ENCODE measurements at regions not wholly inside any gene's neighbourhood (a gene's known extent, or its start where the extent isn't known, plus 50 kb on each side); places are given as distances from the start of the nearest gene placed in this dataset.

DNA sequence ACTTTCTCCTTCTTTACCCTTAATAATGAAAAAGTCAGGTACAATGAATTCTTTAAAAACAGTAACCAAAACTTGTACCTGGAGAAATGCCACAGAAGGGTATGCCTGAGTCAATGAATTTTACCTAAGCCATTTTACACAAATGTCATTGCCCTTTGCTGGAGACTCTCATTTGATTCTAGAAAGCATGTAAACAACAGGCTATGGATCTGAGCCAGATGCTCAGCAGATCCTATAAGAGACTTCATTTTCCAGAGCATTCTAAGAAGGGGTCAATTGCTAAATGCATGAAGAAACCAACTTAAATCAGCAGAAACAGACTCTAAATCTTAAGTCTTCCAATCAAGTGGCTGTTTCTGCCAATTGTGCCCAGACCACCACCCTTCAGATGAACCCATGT, 83.8 kb upstream of the GALNT15 start:
- no peak overlapping the region for H3K4me3 Mint-ChIP-seq

DNA sequence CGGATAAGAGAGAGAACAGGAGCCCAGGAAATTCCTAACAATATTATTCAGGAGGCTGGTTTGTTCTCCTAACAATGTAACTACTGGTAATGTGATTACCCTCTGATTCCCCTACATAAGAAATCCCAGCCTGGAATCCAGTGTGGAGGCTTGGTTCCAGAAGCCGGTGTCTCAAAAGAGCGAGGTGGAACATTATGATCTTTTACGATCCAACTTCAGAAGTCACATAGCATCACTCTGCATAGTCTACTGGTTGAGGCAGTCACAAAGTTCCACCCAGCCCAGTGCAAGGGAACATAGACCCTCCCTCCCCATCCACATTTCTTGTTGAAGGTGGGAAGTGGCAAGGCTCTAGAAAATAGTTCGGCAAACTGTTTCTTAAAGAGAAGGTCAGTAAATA, 81.6 kb upstream of the GALNT15 start:
- no peaks in the 10 kb centered on the region for H3K4me1 Mint-ChIP-seq (ENCODE audit: low read depth in 2 of 2)
- H3K27ac Mint-ChIP-seq, result no peak overlapping the region
- peaks cover 12 to 20% of the 10 kb centered on the region in 2 donors for H3K27me3 Mint-ChIP-seq
- ATAC-seq (replicated peaks), result no peak
- H3K36me3 Mint-ChIP-seq (ENCODE audit: insufficient read depth), result no peaks in the 10 kb centered on the region
- H3K9me3 Mint-ChIP-seq, result no peaks in the 10 kb centered on the region
- DNase-seq, result no peak
- no peak overlapping the region for H3K4me3 Mint-ChIP-seq

More for the DNA sequence above, 83.8 kb upstream of the GALNT15 start:
- ATAC-seq (replicated peaks) (no peak), DNase-seq (no peak)
- Mint-ChIP-seq H3K27ac (no peak overlapping the region), H3K9me3 (no peaks in the 10 kb centered on the region), H3K36me3 (ENCODE audit: insufficient read depth) (peaks cover 3% of the 10 kb centered on the region), H3K27me3 (peaks cover 11 to 12% of the 10 kb centered on the region in 2 donors), H3K4me1 (ENCODE audit: low read depth in 2 of 2) (no peaks in the 10 kb centered on the region)

DNA sequence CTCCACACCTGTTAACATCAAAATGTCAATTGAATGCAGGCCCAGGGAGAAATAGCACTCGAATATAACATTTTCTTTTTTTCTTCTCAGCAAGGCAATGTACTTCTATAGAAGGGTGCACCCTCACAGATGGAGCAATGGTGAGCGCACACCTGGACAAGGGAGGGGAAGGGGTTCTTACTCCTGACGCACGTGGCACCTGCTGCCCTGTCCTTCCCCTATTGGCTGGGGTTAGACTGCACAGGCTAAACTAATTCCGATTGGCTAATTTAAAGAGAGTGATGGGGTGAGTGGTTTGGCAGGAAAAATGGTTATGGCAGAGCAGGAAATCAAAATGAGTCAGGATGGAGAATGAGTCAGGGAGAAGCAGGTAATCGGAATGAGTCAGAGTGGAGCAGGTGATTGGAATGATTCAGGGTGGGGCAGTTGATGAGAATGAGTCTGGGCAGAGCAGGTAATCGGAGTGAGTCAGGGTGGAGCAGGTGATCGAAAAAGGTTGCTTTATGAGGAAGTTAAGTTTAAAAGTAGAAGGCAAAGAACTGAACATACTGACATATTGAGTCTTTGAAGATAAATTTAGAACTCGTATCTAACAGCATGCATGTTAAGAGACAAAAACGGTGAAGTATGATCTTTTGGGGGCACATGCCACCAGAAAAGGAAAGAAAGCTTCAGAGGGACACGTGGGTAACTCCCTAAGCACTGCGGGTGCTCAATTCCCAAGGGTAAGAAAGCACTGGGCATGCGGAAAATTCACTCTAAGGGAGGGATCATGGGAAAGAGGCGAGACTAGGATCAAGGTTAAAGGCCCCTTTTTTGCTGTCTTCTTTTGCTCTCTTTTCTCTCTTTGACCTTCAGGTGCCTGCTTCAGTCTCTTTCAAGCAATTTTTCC, 72.9 kb upstream of the GALNT15 start:
- Mint-ChIP-seq H3K4me1 (ENCODE audit: low read depth in 2 of 2) (no peaks in the 10 kb centered on the region), H3K9me3 (no peaks in the 10 kb centered on the region), H3K4me3 (no peak overlapping the region), H3K36me3 (ENCODE audit: insufficient read depth) (peaks cover 3% of the 10 kb centered on the region), H3K27me3 (peaks cover 14 to 34% of the 10 kb centered on the region in 2 donors), H3K27ac (no peak overlapping the region)
- no peak for DNase-seq
- no peak for ATAC-seq (replicated peaks)

DNA sequence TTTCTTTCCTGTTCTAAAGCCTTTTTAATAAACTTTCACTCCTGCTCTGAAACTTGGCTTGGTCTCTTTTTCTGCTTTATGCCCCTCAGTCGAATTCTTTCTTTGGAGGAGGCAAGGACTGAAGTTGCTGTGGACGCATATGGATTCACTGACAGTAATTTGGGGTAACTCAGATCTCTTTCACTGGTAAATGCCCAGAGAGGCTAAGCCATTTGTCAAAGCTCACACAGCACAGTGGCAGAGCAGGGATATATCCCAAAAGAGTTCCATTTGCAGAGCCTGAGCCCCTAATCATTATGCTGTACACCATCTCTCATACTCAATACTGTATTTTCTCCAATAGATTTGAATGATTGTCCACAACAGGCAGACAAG, 72.3 kb upstream of the GALNT15 start:
- no peaks in the 10 kb centered on the region for H3K4me1 Mint-ChIP-seq (ENCODE audit: low read depth in 2 of 2)
- no peak for DNase-seq
- peaks cover 14 to 35% of the 10 kb centered on the region in 2 donors for H3K27me3 Mint-ChIP-seq
- no peaks in the 10 kb centered on the region for H3K9me3 Mint-ChIP-seq
- H3K36me3 Mint-ChIP-seq (ENCODE audit: insufficient read depth), result peaks cover 3% of the 10 kb centered on the region
- H3K27ac Mint-ChIP-seq, result no peak overlapping the region
- no peak for ATAC-seq (replicated peaks)
- H3K4me3 Mint-ChIP-seq, result no peak overlapping the region

DNA sequence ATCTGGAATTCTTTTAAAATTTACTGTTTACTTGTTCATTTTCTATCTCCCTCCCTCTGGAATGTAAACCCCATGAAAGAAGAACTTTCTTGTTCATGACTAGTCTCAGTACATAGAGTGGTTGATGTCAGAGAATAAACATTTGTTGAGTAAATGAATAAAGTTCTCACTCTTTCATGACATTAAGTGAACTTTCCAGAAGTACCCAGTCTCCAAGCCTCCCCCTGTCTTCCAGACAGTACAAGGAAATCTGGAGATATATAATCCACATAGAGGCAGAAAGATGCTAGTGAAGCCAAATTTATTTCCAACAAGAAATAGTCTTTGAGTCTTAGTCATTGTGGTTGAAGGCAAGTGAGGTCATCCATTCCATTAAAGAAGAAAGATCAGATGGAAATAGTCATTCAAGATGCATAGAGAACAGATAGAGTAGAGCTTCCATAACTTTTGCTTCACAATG, 71.5 kb upstream of the GALNT15 start:
- no peak overlapping the region for H3K27ac Mint-ChIP-seq
- no peaks in the 10 kb centered on the region for H3K9me3 Mint-ChIP-seq
- no peaks in the 10 kb centered on the region for H3K4me1 Mint-ChIP-seq (ENCODE audit: low read depth in 2 of 2)
- no peak overlapping the region for H3K4me3 Mint-ChIP-seq
- ATAC-seq (replicated peaks) (no peak), DNase-seq (no peak)
- peaks cover 3% of the 10 kb centered on the region for H3K36me3 Mint-ChIP-seq (ENCODE audit: insufficient read depth)
- H3K27me3 Mint-ChIP-seq, result peaks cover 14 to 35% of the 10 kb centered on the region in 2 donors

DNA sequence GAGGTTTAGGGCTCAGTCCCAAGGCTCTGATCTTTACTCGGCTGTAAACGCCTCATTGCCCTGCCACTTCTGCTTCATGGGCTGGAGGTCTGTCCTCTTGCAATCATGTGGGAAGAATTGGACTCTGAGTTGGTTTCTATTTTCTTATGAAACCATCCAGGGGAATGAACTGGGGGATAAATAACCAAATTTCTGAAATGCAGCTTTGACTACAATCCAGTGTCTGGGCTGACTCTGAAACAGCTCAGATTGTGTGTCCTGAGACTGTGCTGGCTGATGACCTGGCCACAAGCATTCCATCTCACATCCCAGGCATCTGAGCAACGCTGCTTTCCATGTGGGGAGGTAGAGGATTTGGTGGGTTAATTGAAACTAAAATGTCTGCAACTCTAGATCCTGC, 71.0 kb upstream of the GALNT15 start:
- peaks cover 14 to 33% of the 10 kb centered on the region in 2 donors for H3K27me3 Mint-ChIP-seq
- ATAC-seq (replicated peaks) (no peak), DNase-seq (no peak)
- H3K9me3 Mint-ChIP-seq, result no peaks in the 10 kb centered on the region
- H3K4me1 Mint-ChIP-seq (ENCODE audit: low read depth in 2 of 2), result no peaks in the 10 kb centered on the region
- H3K36me3 Mint-ChIP-seq (ENCODE audit: insufficient read depth), result peaks cover 2% of the 10 kb centered on the region
- H3K27ac Mint-ChIP-seq, result no peak overlapping the region
- no peak overlapping the region for H3K4me3 Mint-ChIP-seq

DNA sequence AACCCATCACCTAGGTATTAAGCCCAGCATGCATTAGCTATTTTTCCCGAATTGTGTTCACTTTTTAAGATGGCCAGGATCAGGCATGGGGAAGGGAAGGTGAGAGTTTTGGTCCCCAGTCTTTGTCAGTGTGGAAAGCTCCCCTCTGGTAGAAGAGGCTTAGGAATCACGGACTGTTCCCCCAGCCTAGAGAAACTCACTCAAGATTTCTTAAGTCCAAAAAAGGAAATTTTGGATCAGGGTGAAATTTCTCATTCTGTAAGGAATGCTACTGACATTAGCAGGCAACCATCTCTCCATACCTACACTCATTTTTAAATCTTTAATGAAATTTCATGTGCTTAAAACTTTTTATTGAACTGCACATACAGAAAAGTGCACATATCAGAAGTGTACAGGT, 70.3 kb upstream of the GALNT15 start:
- H3K9me3 Mint-ChIP-seq, result no peaks in the 10 kb centered on the region

DNA sequence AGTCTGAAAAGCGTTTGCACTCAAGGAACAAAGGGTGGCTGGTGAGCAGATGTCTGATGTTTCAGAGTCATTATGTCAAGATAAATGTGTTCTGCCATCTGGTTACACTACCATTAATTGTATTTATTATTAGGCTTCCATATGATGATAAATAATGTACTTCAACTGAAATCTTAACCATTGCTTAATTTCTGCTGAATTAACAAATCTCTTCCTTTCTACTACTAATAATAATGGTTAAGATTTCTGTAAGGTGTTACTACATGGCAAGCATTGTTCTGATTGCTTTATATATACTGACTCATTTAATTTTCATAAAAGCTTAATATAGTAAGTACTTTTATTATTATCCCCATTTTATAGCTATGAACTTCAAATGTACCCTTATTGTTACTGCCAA, 68.4 kb upstream of the GALNT15 start:
- Mint-ChIP-seq H3K27ac (no peak overlapping the region), H3K36me3 (ENCODE audit: insufficient read depth) (no peaks in the 10 kb centered on the region), H3K4me1 (ENCODE audit: low read depth in 2 of 2) (no peaks in the 10 kb centered on the region), H3K27me3 (peaks cover 14 to 33% of the 10 kb centered on the region in 2 donors), H3K9me3 (no peaks in the 10 kb centered on the region), H3K4me3 (no peak overlapping the region)
- ATAC-seq (replicated peaks) (no peak), DNase-seq (no peak)

More for the DNA sequence above, 70.3 kb upstream of the GALNT15 start:
- no peaks in the 10 kb centered on the region for H3K36me3 Mint-ChIP-seq (ENCODE audit: insufficient read depth)
- no peak overlapping the region for H3K27ac Mint-ChIP-seq
- DNase-seq (no peak), ATAC-seq (replicated peaks) (no peak)
- H3K4me3 Mint-ChIP-seq, result no peak overlapping the region
- H3K27me3 Mint-ChIP-seq, result peaks cover 14 to 33% of the 10 kb centered on the region in 2 donors
- H3K4me1 Mint-ChIP-seq (ENCODE audit: low read depth in 2 of 2), result no peaks in the 10 kb centered on the region

DNA sequence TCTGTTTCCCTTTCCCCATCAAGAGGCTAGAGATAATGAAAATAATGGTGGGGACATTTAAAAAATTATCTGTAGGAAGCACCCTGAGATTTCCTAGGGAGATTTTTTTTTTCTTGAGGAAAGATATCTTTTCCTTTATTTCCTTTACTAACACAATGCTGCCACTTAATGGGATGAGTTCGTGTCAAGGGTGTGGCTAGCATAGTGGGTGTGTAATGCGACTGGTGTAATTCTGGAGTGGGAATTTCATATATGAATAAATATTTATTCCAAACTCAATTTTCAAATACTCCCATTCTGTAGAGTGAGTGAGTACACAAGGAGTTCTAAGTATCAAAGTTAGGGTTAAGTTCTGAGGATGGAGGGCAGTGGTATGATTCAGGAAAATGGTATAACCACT, 66.1 kb upstream of the GALNT15 start:
- ATAC-seq (replicated peaks) (no peak), DNase-seq (no peak)
- Mint-ChIP-seq H3K9me3 (no peaks in the 10 kb centered on the region), H3K27ac (no peak overlapping the region), H3K4me1 (ENCODE audit: low read depth in 2 of 2) (no peaks in the 10 kb centered on the region), H3K36me3 (ENCODE audit: insufficient read depth) (no peaks in the 10 kb centered on the region), H3K4me3 (no peak overlapping the region), H3K27me3 (peaks cover under 1 to 17% of the 10 kb centered on the region in 2 donors)

DNA sequence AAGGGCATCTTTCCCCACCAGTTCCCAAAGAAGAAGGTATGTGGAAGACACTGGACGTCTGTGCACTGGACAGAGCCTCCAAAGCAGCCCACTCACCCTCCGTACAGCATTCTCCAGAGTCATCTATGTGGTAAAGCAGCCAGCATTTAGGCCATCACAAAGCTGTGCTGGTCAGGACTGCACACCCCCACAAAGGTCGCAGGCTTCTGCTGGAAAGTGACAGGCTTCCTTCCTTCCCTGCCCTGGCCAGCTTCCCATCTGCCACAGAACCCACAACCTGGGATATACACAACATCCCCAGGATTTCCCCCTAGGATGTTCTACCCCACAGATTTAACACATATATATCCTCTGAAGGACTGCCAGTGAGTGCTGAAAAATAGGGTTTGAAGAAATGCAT, 64.6 kb upstream of the GALNT15 start:
- no peak overlapping the region for H3K4me3 Mint-ChIP-seq
- peaks cover 0 to 19% of the 10 kb centered on the region in 2 donors for H3K27me3 Mint-ChIP-seq
- H3K27ac Mint-ChIP-seq, result no peak overlapping the region
- H3K9me3 Mint-ChIP-seq, result no peaks in the 10 kb centered on the region
- ATAC-seq (replicated peaks), result no peak
- no peak for DNase-seq
- no peaks in the 10 kb centered on the region for H3K4me1 Mint-ChIP-seq (ENCODE audit: low read depth in 2 of 2)
- H3K36me3 Mint-ChIP-seq (ENCODE audit: insufficient read depth), result no peaks in the 10 kb centered on the region

DNA sequence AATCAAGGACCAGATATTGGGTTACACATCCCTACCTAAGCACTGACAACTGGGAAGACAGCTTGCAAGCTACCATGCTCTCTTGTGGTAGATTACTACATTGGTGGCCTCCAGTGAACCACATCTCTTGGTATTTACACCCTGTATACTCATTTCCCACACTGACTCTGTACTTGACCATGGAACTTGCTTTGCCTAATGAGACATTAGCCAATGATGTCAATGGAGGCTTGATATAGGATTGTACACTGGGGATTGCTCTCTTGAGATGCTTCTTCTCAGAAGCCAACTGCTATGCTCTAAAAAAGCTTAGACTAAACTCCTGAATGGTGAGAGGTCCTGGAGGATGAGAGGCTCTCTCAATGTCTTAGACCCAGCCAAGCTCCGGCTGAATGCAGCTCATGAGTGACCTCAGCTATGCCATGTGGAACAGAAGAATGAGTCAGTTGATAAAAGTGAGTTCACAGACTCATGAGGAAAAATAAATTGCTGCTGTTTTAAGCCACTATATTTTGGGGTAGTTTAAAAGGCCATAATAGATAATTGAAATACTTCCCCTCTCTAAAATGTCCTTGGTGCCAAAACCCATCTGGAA, 61.5 kb upstream of the GALNT15 start:
- Mint-ChIP-seq H3K4me1 (ENCODE audit: low read depth in 2 of 2) (no peaks in the 10 kb centered on the region), H3K27ac (no peak overlapping the region)
- no peak for DNase-seq

DNA sequence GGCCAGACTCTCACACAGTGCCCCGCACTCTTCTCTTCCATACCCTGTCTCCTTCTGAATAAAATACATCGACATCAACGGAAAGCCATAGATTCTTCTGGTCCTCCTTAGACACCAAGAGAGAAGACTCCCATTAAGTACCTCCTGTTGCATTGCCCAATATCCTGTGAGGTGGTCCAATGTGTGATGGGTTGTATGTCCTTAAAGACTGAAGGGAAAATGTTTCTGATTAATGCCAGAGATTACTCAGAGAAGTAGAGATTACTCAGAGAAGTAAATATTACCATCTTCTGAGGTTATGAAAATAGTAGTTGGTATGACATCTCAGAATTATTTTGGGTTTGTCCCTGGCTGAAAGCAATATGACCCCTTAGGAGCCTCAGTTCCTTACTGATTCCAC, 60.8 kb upstream of the GALNT15 start:
- peaks cover 0 to 6% of the 10 kb centered on the region in 2 donors for H3K27me3 Mint-ChIP-seq
- DNase-seq (no peak), ATAC-seq (replicated peaks) (no peak)
- no peaks in the 10 kb centered on the region for H3K4me1 Mint-ChIP-seq (ENCODE audit: low read depth in 2 of 2)
- no peaks in the 10 kb centered on the region for H3K9me3 Mint-ChIP-seq
- H3K27ac Mint-ChIP-seq, result no peak overlapping the region
- H3K4me3 Mint-ChIP-seq, result no peak overlapping the region
- H3K36me3 Mint-ChIP-seq (ENCODE audit: insufficient read depth), result no peaks in the 10 kb centered on the region

More for the DNA sequence above, 61.5 kb upstream of the GALNT15 start:
- Mint-ChIP-seq H3K36me3 (ENCODE audit: insufficient read depth) (no peaks in the 10 kb centered on the region), H3K9me3 (no peaks in the 10 kb centered on the region), H3K27me3 (peaks cover 0 to 6% of the 10 kb centered on the region in 2 donors), H3K4me3 (no peak overlapping the region)
- no peak for ATAC-seq (replicated peaks)

DNA sequence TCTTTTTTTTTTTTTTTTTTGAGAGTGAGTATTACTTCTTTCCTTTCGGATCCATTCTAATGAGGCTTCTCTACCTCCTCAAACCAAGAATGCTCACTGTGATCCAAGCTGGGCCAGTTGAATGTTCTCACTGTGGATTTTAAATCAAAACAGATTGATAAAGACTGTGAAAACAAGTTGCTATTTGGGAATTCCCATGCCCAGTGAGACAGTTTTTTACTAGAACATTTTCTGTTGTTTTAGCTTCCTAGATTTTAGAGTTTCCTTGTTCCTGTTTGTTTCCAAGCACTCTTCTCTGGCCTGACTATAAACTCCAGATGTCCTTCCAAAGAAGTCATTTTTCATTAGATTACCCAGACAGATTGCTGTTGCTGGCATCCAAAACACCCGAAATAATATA, 60.1 kb upstream of the GALNT15 start:
- no peak overlapping the region for H3K4me3 Mint-ChIP-seq

DNA sequence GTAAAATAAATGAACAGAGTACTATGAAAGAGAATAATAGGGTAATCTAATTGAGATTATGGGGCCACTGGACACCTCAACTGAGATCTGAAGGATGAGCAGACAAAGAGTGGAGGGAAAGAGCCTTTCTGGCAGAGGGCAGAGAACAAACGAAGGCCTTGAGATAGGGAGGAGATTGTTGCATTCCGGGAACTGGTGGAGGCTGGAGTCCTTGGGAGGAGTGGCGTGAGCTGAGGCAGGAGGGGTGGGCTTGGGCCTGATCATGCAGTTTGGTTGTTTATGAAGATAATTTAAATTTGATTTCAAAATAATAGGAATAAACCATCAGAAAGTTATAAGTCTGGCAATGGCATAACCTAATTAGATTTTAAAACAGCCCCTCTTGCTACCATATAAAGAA, 59.5 kb upstream of the GALNT15 start:
- Mint-ChIP-seq H3K4me3 (no peak overlapping the region), H3K27ac (no peak overlapping the region), H3K4me1 (ENCODE audit: low read depth in 2 of 2) (no peaks in the 10 kb centered on the region), H3K36me3 (ENCODE audit: insufficient read depth) (peaks cover 2% of the 10 kb centered on the region), H3K9me3 (no peaks in the 10 kb centered on the region), H3K27me3 (peaks cover 0 to 7% of the 10 kb centered on the region in 2 donors)
- DNase-seq, result no peak
- ATAC-seq (replicated peaks), result no peak

More for the DNA sequence above, 60.1 kb upstream of the GALNT15 start:
- Mint-ChIP-seq H3K27me3 (peaks cover 0 to 6% of the 10 kb centered on the region in 2 donors), H3K9me3 (no peaks in the 10 kb centered on the region), H3K4me1 (ENCODE audit: low read depth in 2 of 2) (no peaks in the 10 kb centered on the region), H3K36me3 (ENCODE audit: insufficient read depth) (no peaks in the 10 kb centered on the region), H3K27ac (no peak overlapping the region)
- no peak for ATAC-seq (replicated peaks)
- no peak for DNase-seq

Data from effector memory CD8-positive, alpha-beta T cell (primary cell).